KOPT-K1 (cell line): ENCODE measurements at regions not wholly inside any gene's neighbourhood (a gene's known extent, or its start where the extent isn't known, plus 50 kb on each side); places are given as distances from the start of the nearest gene placed in this dataset.
"Not testable (repeated sequence)": the region's sequence is repeated elsewhere in the genome, so short reads cannot be mapped to it uniquely, and the experiment has no call there.

Experiments
- H3K27ac ChIP-seq: fragments of 200-600 bp; sonication (generic); 2 replicates; pipeline ENCODE4 v1.5.1; 2016; ENCODE audit warnings: antibody characterized with exemption, mild to moderate bottlenecking, low read depth, low read length; ENCODE audit not compliant: poor library complexity, severe bottlenecking
- H3K36me3 ChIP-seq: fragments of 200-600 bp; sonication (generic); 2 replicates; pipeline ENCODE4 v1.5.1; 2017; ENCODE audit warnings: antibody characterized with exemption, mild to moderate bottlenecking, low read length, moderate library complexity; ENCODE audit not compliant: insufficient read depth
- H3K9me3 ChIP-seq: fragments of 200-600 bp; sonication (generic); 2 replicates; pipeline ENCODE4 v1.5.1; 2017; ENCODE audit warnings: antibody characterized with exemption, low read length, mild to moderate bottlenecking; ENCODE audit not compliant: insufficient read depth, poor library complexity, severe bottlenecking

- Histone ChIP-seq H3K9me3 (no peaks in the 10 kb centered on the region), H3K27ac (no peak overlapping the region), H3K36me3 (no peaks in the 10 kb centered on the region)
Observed at GRCh38 chr4:114116861-114117260, 137.4 kb upstream of the ARSJ start.

- H3K27ac ChIP-seq = no peak overlapping the region
- H3K9me3 ChIP-seq = peaks cover 25% of the 10 kb centered on the region
- H3K36me3 ChIP-seq = no peaks in the 10 kb centered on the region
Observed at GRCh38 chr4:114121221-114121620, 141.8 kb upstream of the ARSJ start.

GRCh38 chr4:114132199-114132598 is 152.8 kb upstream of the ARSJ start:
- Histone ChIP-seq H3K27ac (no peak overlapping the region), H3K9me3 (no peaks in the 10 kb centered on the region), H3K36me3 (no peaks in the 10 kb centered on the region)

- no peaks in the 10 kb centered on the region for H3K36me3 ChIP-seq
- H3K9me3 ChIP-seq = no peaks in the 10 kb centered on the region
- H3K27ac ChIP-seq = no peak overlapping the region
Observed at GRCh38 chr4:114132830-114133229, 153.4 kb upstream of the ARSJ start.

- Histone ChIP-seq H3K9me3 (no peaks in the 10 kb centered on the region), H3K27ac (no peak overlapping the region), H3K36me3 (no peaks in the 10 kb centered on the region)
Observed at GRCh38 chr4:114136069-114136468, 156.6 kb upstream of the ARSJ start.

- Histone ChIP-seq H3K27ac (no peak overlapping the region), H3K36me3 (no peaks in the 10 kb centered on the region)
Observed at GRCh38 chr4:114137984-114138383, 158.5 kb upstream of the ARSJ start.

GRCh38 chr4:114146947-114147618 is 167.6 kb upstream of the ARSJ start:
- no peaks in the 10 kb centered on the region for H3K36me3 ChIP-seq
- H3K9me3 ChIP-seq = peaks cover 8% of the 10 kb centered on the region

More at GRCh38 chr4:114137984-114138383, 158.5 kb upstream of the ARSJ start:
- H3K9me3 ChIP-seq = no peaks in the 10 kb centered on the region

GRCh38 chr4:114147619-114148208 is 168.3 kb upstream of the ARSJ start:
- H3K36me3 ChIP-seq, H3K27ac ChIP-seq, H3K9me3 ChIP-seq: not testable (repeated sequence)

More at GRCh38 chr4:114146947-114147618, 167.6 kb upstream of the ARSJ start:
- H3K27ac ChIP-seq = no peak overlapping the region

GRCh38 chr4:114148372-114149070 is 169.1 kb upstream of the ARSJ start:
- not testable (repeated sequence) for H3K9me3 ChIP-seq, H3K27ac ChIP-seq, H3K36me3 ChIP-seq

GRCh38 chr4:114156371-114156770 is 176.9 kb upstream of the ARSJ start:
- Histone ChIP-seq H3K36me3 (no peaks in the 10 kb centered on the region), H3K9me3 (no peaks in the 10 kb centered on the region), H3K27ac (no peak overlapping the region)

GRCh38 chr4:114161809-114162208 is 182.4 kb upstream of the ARSJ start:
- Histone ChIP-seq H3K36me3 (no peaks in the 10 kb centered on the region), H3K27ac (no peak overlapping the region), H3K9me3 (no peaks in the 10 kb centered on the region)

GRCh38 chr4:114163051-114163450 is 183.6 kb upstream of the ARSJ start:
- no peaks in the 10 kb centered on the region for H3K36me3 ChIP-seq
- H3K9me3 ChIP-seq = no peaks in the 10 kb centered on the region
- H3K27ac ChIP-seq = no peak overlapping the region

- Histone ChIP-seq H3K27ac (no peak overlapping the region), H3K36me3 (no peaks in the 10 kb centered on the region), H3K9me3 (no peaks in the 10 kb centered on the region)
Observed at GRCh38 chr4:114173968-114174367, 194.5 kb upstream of the ARSJ start.

- no peak overlapping the region for H3K27ac ChIP-seq
Observed at GRCh38 chr4:114177628-114178027, 198.2 kb upstream of the ARSJ start.

GRCh38 chr4:114178392-114178791 is 198.9 kb upstream of the ARSJ start:
- H3K36me3 ChIP-seq = no peaks in the 10 kb centered on the region
- no peak overlapping the region for H3K27ac ChIP-seq
- peaks cover 16% of the 10 kb centered on the region for H3K9me3 ChIP-seq

More at GRCh38 chr4:114177628-114178027, 198.2 kb upstream of the ARSJ start:
- Histone ChIP-seq H3K9me3 (peaks cover 8% of the 10 kb centered on the region), H3K36me3 (no peaks in the 10 kb centered on the region)
